A549 (cell line): ENCODE measurements at regions not wholly inside any gene's neighbourhood (a gene's known extent, or its start where the extent isn't known, plus 50 kb on each side); places are given as distances from the start of the nearest gene placed in this dataset.
"Not testable (repeated sequence)": the region's sequence is repeated elsewhere in the genome, so short reads cannot be mapped to it uniquely, and the experiment has no call there.

Experiments used
- ATAC-seq, 2 experiments: fragments of 200-7000 bp in 1 of 2; fragments of >200 bp in 1 of 2; cut with Nextera tagmentation in 1 of 2; cut with Tn5 transposase in 1 of 2; 3 replicates each; pipeline versions ENCODE4 v1.8.0 to v1.9.1; 2018 to 2020; ENCODE audit warnings: mild to moderate bottlenecking in 1 of 2, moderate library complexity in 1 of 2
- CTCF ChIA-PET: fragments of 300-600 bp; sonication (Branson Sonifier 250); formaldehyde crosslinking; extraction: SDS; loops from one replicate; lab custom pipeline; 2021; ENCODE audit warnings: antibody characterized with exemption, inconsistent platforms; lab: Yijun Ruan, JAX
- POLR2A ChIA-PET: fragments of 350-600 bp; formaldehyde crosslinking; extraction: SDS; loops from one replicate; lab custom pipeline; 2021; ENCODE audit warnings: antibody characterized with exemption, inconsistent platforms; lab: Yijun Ruan, JAX
- DNase-seq, 2 experiments: peaks; one replicate each; pipeline versions ENCODE4 v3.0.0 to v3.0.0-alpha.2; 2011 to 2016; ENCODE audit warnings: low read depth in 1 of 2, low spot score in 1 of 2
- FAIRE-seq: peaks from 2 replicates; lab custom pipeline; 2011; peaks lifted over from hg19 to GRCh38; lab: Jason Lieb, UNC
- H3K27ac ChIP-seq, 2 experiments: fragments of >200 bp; sonication (Bioruptor Twin); formaldehyde crosslinking; 3 replicates each; pipeline ENCODE4 v1.5.1; 2016 to 2017
- H3K4me1 ChIP-seq: fragments of >200 bp; sonication (Bioruptor Twin); formaldehyde crosslinking; 3 replicates; pipeline ENCODE4 v1.6.1; 2016
- H3K4me2 ChIP-seq: fragments of >200 bp; sonication (Bioruptor Twin); formaldehyde crosslinking; 3 replicates; pipeline ENCODE4 v1.6.1; 2016
- H3K4me3 ChIP-seq: fragments of >200 bp; sonication (Bioruptor Twin); formaldehyde crosslinking; 3 replicates; pipeline ENCODE4 v1.5.1; 2016
- H3K9me3 ChIP-seq: fragments of >200 bp; sonication (Bioruptor Twin); formaldehyde crosslinking; 3 replicates; pipeline ENCODE4 v1.6.1; 2016
- BCL3 ChIP-seq: fragments of >200 bp; sonication (Bioruptor Twin); formaldehyde crosslinking; IDR thresholded peaks from 3 replicates; pipeline ENCODE4 v1.6.1; 2016
- GATA3 ChIP-seq: IDR thresholded peaks from 2 replicates; pipeline ENCODE4 v1.6.1; 2012; ENCODE audit warnings: borderline replicate concordance
- MYC ChIP-seq: IDR thresholded peaks from 2 replicates; pipeline ENCODE4 v1.6.1; 2012; ENCODE audit warnings: mild to moderate bottlenecking, inconsistent platforms, low read length, improper control_type of control experiment, borderline replicate concordance
- NFE2L2 ChIP-seq: fragments of 150-350 bp; conservative IDR thresholded peaks from 2 replicates; pipeline ENCODE4 v1.6.1; 2014; ENCODE audit warnings: low read length
- NPAS2 ChIP-seq: fragments of 250-450 bp; sonication (Bioruptor Pico); IDR thresholded peaks from 2 replicates; pipeline ENCODE4 v1.8.0; 2022; ENCODE audit warnings: mild to moderate bottlenecking, moderate library complexity, borderline replicate concordance
- NR3C1 ChIP-seq: fragments of >200 bp; sonication (Bioruptor Twin); formaldehyde crosslinking; IDR thresholded peaks from 3 replicates; pipeline ENCODE4 v1.6.1; 2017
- RARB ChIP-seq: fragments of 250-450 bp; sonication (Bioruptor Pico); IDR thresholded peaks from 2 replicates; pipeline ENCODE4 v1.8.0; 2021; ENCODE audit warnings: mild to moderate bottlenecking, moderate library complexity
- REST ChIP-seq: fragments of 200-600 bp; sonication (generic); IDR thresholded peaks from 2 replicates; pipeline ENCODE4 v1.6.1; 2016; ENCODE audit warnings: antibody characterized with exemption, mild to moderate bottlenecking, moderate library complexity
- RFX5 ChIP-seq: fragments of 450-650 bp; IDR thresholded peaks from 2 replicates; pipeline ENCODE4 v1.7.1; 2014; ENCODE audit warnings: antibody characterized with exemption, mild to moderate bottlenecking, moderate library complexity
- TP53 ChIP-seq: fragments of 250-450 bp; sonication (Bioruptor Pico); IDR thresholded peaks from 2 replicates; pipeline ENCODE4 v1.5.0; 2021; ENCODE audit warnings: mild to moderate bottlenecking, moderate library complexity
- WGBS: methylation state at CpG from one replicate; pipeline ENCODE4 v1.1.6; 2017; ENCODE audit errors: missing lambda C conversion rate; 5-methylcytosine and 5-hydroxymethylcytosine counted together
- TF ChIP-seq, protein P1 (sequence below): fragments of 150-350 bp; IDR thresholded peaks from 2 replicates; pipeline ENCODE4 v1.6.1; 2014; ENCODE audit warnings: low read depth, mild to moderate bottlenecking, low read length

GRCh38 chr20:57108742-57109570 lies 157.5 kb downstream of the BMP7 start:
- ChIA-PET POLR2A (no interaction called here), CTCF (interaction anchor here (0.6 to 2.6 kb wide), 6 partner anchors 14 to 238 kb away, joined by 3 to 14 read pairs (median 3); no protein-coding TSS in a partner anchor)
- 57% methylated on average over 16 of the region's 18 CpGs for WGBS
- TF ChIP-seq MYC (no peak), TP53 (no peak), RFX5 (no peak), NR3C1 (no peak), NFE2L2 (no peak), GATA3 (no peak), RARB (CRISPR knock-in tag) (no peak), BCL3 (no peak)
- TF ChIP-seq, protein P1, sequence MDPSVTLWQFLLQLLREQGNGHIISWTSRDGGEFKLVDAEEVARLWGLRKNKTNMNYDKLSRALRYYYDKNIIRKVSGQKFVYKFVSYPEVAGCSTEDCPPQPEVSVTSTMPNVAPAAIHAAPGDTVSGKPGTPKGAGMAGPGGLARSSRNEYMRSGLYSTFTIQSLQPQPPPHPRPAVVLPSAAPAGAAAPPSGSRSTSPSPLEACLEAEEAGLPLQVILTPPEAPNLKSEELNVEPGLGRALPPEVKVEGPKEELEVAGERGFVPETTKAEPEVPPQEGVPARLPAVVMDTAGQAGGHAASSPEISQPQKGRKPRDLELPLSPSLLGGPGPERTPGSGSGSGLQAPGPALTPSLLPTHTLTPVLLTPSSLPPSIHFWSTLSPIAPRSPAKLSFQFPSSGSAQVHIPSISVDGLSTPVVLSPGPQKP = no peak
- no peak for FAIRE-seq
- no peak overlapping the region for H3K4me2 ChIP-seq
- no peaks in the 10 kb centered on the region for H3K4me1 ChIP-seq
- DNase-seq = no peak
- peak; percentile 21 to 40; a peak in 2 of 6 replicates for ATAC-seq
- H3K9me3 ChIP-seq = no peaks in the 10 kb centered on the region
- H3K27ac ChIP-seq = no peak overlapping the region
- no peak overlapping the region for H3K4me3 ChIP-seq

DNA sequence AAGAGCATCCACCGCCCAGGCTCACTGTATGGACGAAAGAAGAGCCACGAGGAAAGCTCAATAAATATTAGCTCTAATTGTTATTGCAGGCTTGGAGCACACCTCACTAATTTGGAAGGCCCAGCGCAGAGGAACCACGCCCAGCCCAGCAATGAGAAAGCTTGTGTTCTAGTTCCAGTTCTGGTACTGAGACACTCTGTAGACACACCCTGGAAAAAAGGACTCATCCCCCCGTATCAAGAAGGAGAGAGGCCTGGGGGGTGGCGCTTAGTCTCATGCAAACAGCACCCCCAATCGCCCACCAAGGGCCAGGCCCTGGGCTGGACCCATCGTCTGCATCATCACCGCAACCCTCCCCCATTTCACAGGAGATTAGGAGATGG lies 156.9 kb downstream of the BMP7 start:
- Histone ChIP-seq H3K4me3 (no peak overlapping the region), H3K4me1 (no peaks in the 10 kb centered on the region), H3K27ac (no peak overlapping the region), H3K9me3 (no peaks in the 10 kb centered on the region), H3K4me2 (no peak overlapping the region)
- FAIRE-seq (no peak), DNase-seq (no peak), ATAC-seq (no peak)
- ChIA-PET CTCF (interaction anchor here (0.6 to 2.6 kb wide), 6 partner anchors 13 to 237 kb away, joined by 3 to 14 read pairs (median 3); no protein-coding TSS in a partner anchor), POLR2A (no interaction called here)
- 60% methylated on average over 10 of the region's 10 CpGs for WGBS
- TF ChIP-seq REST (no peak), NPAS2 (CRISPR knock-in tag) (no peak)

DNA sequence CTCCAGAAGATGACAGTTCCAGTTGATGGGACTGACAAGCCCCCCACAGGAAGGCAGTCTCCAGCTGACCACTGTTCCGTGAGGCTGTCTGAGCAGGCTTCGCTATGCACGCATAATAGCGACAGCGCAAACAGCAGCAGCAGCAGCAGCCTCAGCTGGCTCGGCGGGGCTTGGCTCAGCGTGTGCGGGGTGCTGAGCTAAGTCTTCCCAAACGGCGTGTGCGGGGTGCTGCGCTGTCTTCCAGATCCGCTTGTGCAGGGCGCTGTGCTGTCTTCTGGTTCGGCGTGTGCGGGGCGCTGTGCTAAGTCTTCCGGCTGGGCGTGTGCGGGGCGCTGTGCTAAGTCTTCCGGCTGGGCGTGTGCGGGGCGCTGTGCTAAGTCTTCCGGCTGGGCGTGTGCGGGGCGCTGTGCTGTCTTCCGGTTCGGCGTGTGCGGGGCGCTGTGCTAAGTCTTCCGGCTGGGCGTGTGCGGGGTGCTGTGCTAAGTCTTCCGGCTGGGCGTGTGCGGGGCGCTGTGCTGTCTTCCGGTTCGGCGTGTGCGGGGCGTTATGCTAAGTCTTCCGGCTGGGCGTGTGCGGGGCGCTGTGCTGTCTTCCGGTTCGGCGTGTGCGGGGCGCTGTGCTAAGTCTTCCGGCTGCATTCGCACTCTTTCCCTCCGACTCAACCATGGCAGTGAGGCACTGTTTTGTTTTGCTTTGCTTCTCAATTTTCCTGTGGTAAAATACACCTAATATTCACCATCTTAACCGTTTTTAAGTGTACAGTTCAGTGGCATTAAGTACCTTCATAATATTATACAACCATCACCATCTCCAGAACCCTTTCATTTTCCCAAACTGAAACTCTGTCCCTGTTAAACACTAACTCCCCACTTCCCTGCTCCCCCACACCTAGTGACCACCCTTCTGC lies 156.1 kb downstream of the BMP7 start:
- POLR2A ChIA-PET, DNase-seq, H3K4me3 ChIP-seq, FAIRE-seq, H3K4me1 ChIP-seq, H3K9me3 ChIP-seq, H3K4me2 ChIP-seq, H3K27ac ChIP-seq, ATAC-seq: not testable (repeated sequence)
- CTCF ChIA-PET = interaction anchor here (0.6 to 2.6 kb wide), 6 partner anchors 13 to 726 kb away, joined by 3 to 14 read pairs (median 4); no protein-coding TSS in a partner anchor
- WGBS = 86% methylated on average over 34 of the region's 61 CpGs
